Activated CD8-positive, alpha-beta T cell treated with anti-CD3 and anti-CD28 coated beads for 36 hours (primary cell): ENCODE measurements at regions not wholly inside any gene's neighbourhood (a gene's known extent, or its start where the extent isn't known, plus 50 kb on each side); places are given as distances from the start of the nearest gene placed in this dataset.

Experiments
- ATAC-seq: fragments of 200-7000 bp; cut with Tn5 transposase; one replicate; pipeline ENCODE4 v1.10.0; 2021; ENCODE audit warnings: mild to moderate bottlenecking, moderate library complexity
- CTCF ChIA-PET: fragments of 350-600 bp; sonication (Branson Sonifier 250); formaldehyde crosslinking; loops from one replicate; lab custom pipeline; 2021; ENCODE audit warnings: antibody characterized with exemption; lab: Charles Lee
- POLR2A ChIA-PET: fragments of 350-600 bp; sonication (Branson Sonifier 250); formaldehyde crosslinking; loops from one replicate; lab custom pipeline; 2021; ENCODE audit warnings: antibody characterized with exemption; lab: Charles Lee
- DNase-seq: peaks from one replicate; pipeline ENCODE4 v3.0.0-alpha.2; 2020
- H3K27ac Mint-ChIP-seq: one replicate; pipeline ENCODE4 v1.8.0; 2021; ENCODE audit warnings: mild to moderate bottlenecking, mixed read lengths
- H3K27me3 Mint-ChIP-seq: one replicate; pipeline ENCODE4 v1.8.0; 2021; ENCODE audit warnings: mixed read lengths
- H3K36me3 Mint-ChIP-seq: one replicate; pipeline ENCODE4 v1.8.0; 2021; ENCODE audit warnings: low read depth, mixed read lengths
- H3K4me1 Mint-ChIP-seq: one replicate; pipeline ENCODE4 v1.8.0; 2021; ENCODE audit warnings: low read depth, mixed read lengths
- H3K4me3 Mint-ChIP-seq: one replicate; pipeline ENCODE4 v1.8.0; 2021; ENCODE audit warnings: mild to moderate bottlenecking, moderate library complexity, mixed read lengths
- H3K9me3 Mint-ChIP-seq: one replicate; pipeline ENCODE4 v1.8.0; 2021; ENCODE audit warnings: mixed read lengths
- CTCF ChIP-seq: fragments of 200-600 bp; IDR thresholded peaks from one replicate; pipeline ENCODE4 v1.8.0; 2022; ENCODE audit warnings: antibody characterized with exemption, mild to moderate bottlenecking
- intact Hi-C: fragments of 100-400 bp; cut with micrococcal nuclease; formaldehyde crosslinking; loops from one replicate; pipeline ENCODE4 v1.10.0; 2022

- no peak overlapping the region for H3K27ac Mint-ChIP-seq
- H3K9me3 Mint-ChIP-seq = peaks cover 3% of the 10 kb centered on the region
- no peak for DNase-seq
- POLR2A ChIA-PET = no interaction called here
- CTCF ChIA-PET = no interaction called here
- no peak for TF ChIP-seq CTCF
- H3K36me3 Mint-ChIP-seq = no peaks in the 10 kb centered on the region
- no peak for ATAC-seq
- intact Hi-C loops = no loop called here
- peaks cover 24% of the 10 kb centered on the region for H3K27me3 Mint-ChIP-seq
- H3K4me3 Mint-ChIP-seq = no peak overlapping the region
- H3K4me1 Mint-ChIP-seq = no peaks in the 10 kb centered on the region
Observed at GRCh38 chr16:87057211-87057881, 259.8 kb downstream of the C16orf95 start.

GRCh38 chr16:87057951-87058560, 259.1 kb downstream of the C16orf95 start:
- ChIA-PET CTCF (interaction anchor here (1.1 to 2.7 kb wide), 2 partner anchors 494 to 496 kb away, joined by 4 to 8 read pairs; no protein-coding TSS in a partner anchor), POLR2A (no interaction called here)
- no peak for TF ChIP-seq CTCF
- ATAC-seq (no peak), DNase-seq (no peak)
- intact Hi-C loops = no loop called here
- Mint-ChIP-seq H3K36me3 (no peaks in the 10 kb centered on the region), H3K4me3 (no peak overlapping the region), H3K27ac (no peak overlapping the region), H3K4me1 (no peaks in the 10 kb centered on the region), H3K27me3 (peaks cover 27% of the 10 kb centered on the region), H3K9me3 (peaks cover 3% of the 10 kb centered on the region)

- TF ChIP-seq CTCF = no peak
- intact Hi-C loops = no loop called here
- H3K27ac Mint-ChIP-seq = no peak overlapping the region
- no peak for DNase-seq
- no peaks in the 10 kb centered on the region for H3K4me1 Mint-ChIP-seq
- ATAC-seq = no peak
- no peak overlapping the region for H3K4me3 Mint-ChIP-seq
- H3K9me3 Mint-ChIP-seq = peaks cover 3% of the 10 kb centered on the region
- ChIA-PET POLR2A (interaction anchor here (0.9 kb wide), 1 partner anchor 8 kb away, joined by 3 read pairs; no protein-coding TSS in a partner anchor), CTCF (interaction anchor here (1.1 to 2.7 kb wide), 2 partner anchors 495 to 497 kb away, joined by 4 to 8 read pairs; no protein-coding TSS in a partner anchor)
- H3K27me3 Mint-ChIP-seq = peaks cover 29% of the 10 kb centered on the region
- no peaks in the 10 kb centered on the region for H3K36me3 Mint-ChIP-seq
Observed at GRCh38 chr16:87058728-87059250, 258.4 kb downstream of the C16orf95 start.

- ChIA-PET CTCF (interaction anchor here (1.2 to 2.7 kb wide), 2 partner anchors 16 to 496 kb away, joined by 3 to 8 read pairs; no protein-coding TSS in a partner anchor), POLR2A (interaction anchor here (0.7 to 0.9 kb wide), 2 partner anchors 10 to 395 kb away, joined by 3 read pairs; no protein-coding TSS in a partner anchor)
- intact Hi-C loops = loop anchor here (5.0 kb wide), 1 partner anchor 498 kb away; no protein-coding TSS in a partner anchor
- H3K36me3 Mint-ChIP-seq = no peaks in the 10 kb centered on the region
- no peaks in the 10 kb centered on the region for H3K4me1 Mint-ChIP-seq
- H3K9me3 Mint-ChIP-seq = no peaks in the 10 kb centered on the region
- H3K4me3 Mint-ChIP-seq = no peak overlapping the region
- DNase-seq = no peak
- no peak for ATAC-seq
- peaks cover 27% of the 10 kb centered on the region for H3K27me3 Mint-ChIP-seq
- TF ChIP-seq CTCF = no peak
- no peak overlapping the region for H3K27ac Mint-ChIP-seq
Observed at GRCh38 chr16:87060034-87060986, 256.9 kb downstream of the C16orf95 start.
